HepG2 (cell line): ENCODE measurements at regions not wholly inside any gene's neighbourhood (a gene's known extent, or its start where the extent isn't known, plus 50 kb on each side); places are given as distances from the start of the nearest gene placed in this dataset.

Source experiments
- ATAC-seq: fragments of 200-7000 bp; cut with Tn5 transposase; 3 replicates; pipeline ENCODE4 v1.9.1; 2020; ENCODE audit warnings: mild to moderate bottlenecking, moderate library complexity
- BruUV-seq: library from RNA; stranded (reverse); fragments of 400-500 nt; replicated peaks from 2 replicates; lab custom pipeline; 2021; lab: Mats Ljungman, UMichigan
- CTCF ChIA-PET: fragments of 300-600 bp; formaldehyde crosslinking; extraction: SDS; loops from one replicate; lab custom pipeline; 2021; ENCODE audit warnings: low total read pairs, inconsistent platforms, low intra/inter-chr PET ratio; lab: Yijun Ruan, JAX
- POLR2A ChIA-PET: fragments of 350-600 bp; sonication (Branson Sonifier 250); formaldehyde crosslinking; loops from one replicate; lab custom pipeline; 2020; ENCODE audit warnings: antibody characterized with exemption, inconsistent platforms; lab: Yijun Ruan, JAX
- DNase-seq: peaks from one replicate; pipeline ENCODE4 v3.0.0-alpha.2; 2015; ENCODE audit warnings: low spot score
- FAIRE-seq: peaks from 3 replicates; lab custom pipeline; 2011; peaks lifted over from hg19 to GRCh38; lab: Jason Lieb, UNC
- H2AFZ ChIP-seq: one replicate; pipeline ENCODE4 v1.6.1; 2011; ENCODE audit warnings: low read length, inconsistent platforms
- H3K27ac ChIP-seq: fragments of 300-600 bp; 3 replicates; pipeline ENCODE4 v1.8.0; 2011; ENCODE audit warnings: mixed run types, mild to moderate bottlenecking, mixed read lengths, low read length, inconsistent platforms; ENCODE audit not compliant: insufficient read depth; ENCODE audit errors: extremely low read length
- H3K27me3 ChIP-seq, 2 experiments: fragments of 200-600 bp in 1 of 2; 2 replicates in 1 of 2; 3 replicates in 1 of 2; pipeline versions ENCODE4 v1.6.0 to v1.8.0; 2011; ENCODE audit warnings: low read length in 2 of 2, mild to moderate bottlenecking in 2 of 2, moderate library complexity in 2 of 2, inconsistent platforms in 1 of 2; ENCODE audit not compliant: insufficient read depth in 2 of 2, control insufficient read depth in 1 of 2
- H3K36me3 ChIP-seq, 2 experiments: fragments of 200-600 bp in 1 of 2; replicated peaks in 1 of 2; 2 replicates in 1 of 2; 3 replicates in 1 of 2; pipeline versions ENCODE4 v1.5.1 to v1.8.0; 2011; ENCODE audit warnings: low read length in 2 of 2, inconsistent platforms in 1 of 2; ENCODE audit not compliant: insufficient read depth in 2 of 2, control insufficient read depth in 1 of 2
- H3K4me1 ChIP-seq: 2 replicates; pipeline ENCODE4 v1.5.1; 2012; ENCODE audit warnings: low read length, inconsistent platforms; ENCODE audit not compliant: insufficient read depth
- H3K4me2 ChIP-seq: 2 replicates; pipeline ENCODE4 v1.6.0; 2011; ENCODE audit warnings: low read depth, low read length, inconsistent platforms
- H3K4me3 ChIP-seq, 3 experiments: fragments of 200-600 bp in 1 of 3; sonication (generic), shearing (Covaris generic) in 1 of 3; replicated peaks in 1 of 3; 2 replicates each; pipeline ENCODE4 v1.5.1; 2011 to 2016; ENCODE audit warnings: low read length in 3 of 3, inconsistent platforms in 2 of 3, low read depth in 2 of 3, mild to moderate bottlenecking in 2 of 3, control low read depth in 1 of 3, mixed read lengths in 1 of 3; ENCODE audit not compliant: insufficient read depth in 1 of 3
- H3K79me2 ChIP-seq: one replicate; pipeline ENCODE4 v1.6.1; 2011; ENCODE audit warnings: low read length, inconsistent platforms; ENCODE audit not compliant: insufficient read depth
- H3K9ac ChIP-seq: 2 replicates; pipeline ENCODE4 v1.6.0; 2011; ENCODE audit warnings: mild to moderate bottlenecking, low read depth, low read length, inconsistent platforms; ENCODE audit not compliant: insufficient read depth
- H3K9me3 ChIP-seq: 2 replicates; pipeline ENCODE4 v1.5.1; 2012; ENCODE audit warnings: mild to moderate bottlenecking, low read length
- H4K20me1 ChIP-seq: 2 replicates; pipeline ENCODE4 v1.6.0; 2011; ENCODE audit warnings: inconsistent platforms, mild to moderate bottlenecking, low read length, moderate library complexity; ENCODE audit not compliant: insufficient read depth
- AFF4 ChIP-seq: sonication (generic); formaldehyde crosslinking; IDR thresholded peaks from 2 replicates; pipeline ENCODE4 v1.4.0; 2020; ENCODE audit warnings: missing genetic modification reagents
- AHDC1 ChIP-seq: sonication (generic); formaldehyde crosslinking; IDR thresholded peaks from 2 replicates; pipeline ENCODE4 v1.5.1; 2020; ENCODE audit warnings: mild to moderate bottlenecking, missing genetic modification reagents, borderline replicate concordance
- ARID3A ChIP-seq: IDR thresholded peaks from 2 replicates; pipeline ENCODE4 v1.6.1; 2012; ENCODE audit warnings: low read depth, low read length, improper control_type of control experiment
- DNMT1 ChIP-seq: sonication (generic); formaldehyde crosslinking; IDR thresholded peaks from 2 replicates; pipeline ENCODE4 v1.5.1; 2020; ENCODE audit warnings: mild to moderate bottlenecking, missing genetic modification reagents
- ELK4 ChIP-seq: sonication (generic); formaldehyde crosslinking; IDR thresholded peaks from 2 replicates; pipeline ENCODE4 v1.9.0; 2021; ENCODE audit warnings: missing genetic modification reagents, borderline replicate concordance
- MIER2 ChIP-seq: IDR thresholded peaks from 2 replicates; pipeline ENCODE4 v1.6.1; 2016; ENCODE audit warnings: missing biosample characterization, missing genetic modification reagents
- NPAS2 ChIP-seq: sonication (generic); formaldehyde crosslinking; IDR thresholded peaks from 2 replicates; pipeline ENCODE4 v1.8.0; 2022; ENCODE audit warnings: mild to moderate bottlenecking, missing genetic modification reagents, borderline replicate concordance
- RARG ChIP-seq: sonication (generic); formaldehyde crosslinking; IDR thresholded peaks from 2 replicates; pipeline ENCODE4 v1.4.0; 2020; ENCODE audit warnings: low read depth, mild to moderate bottlenecking, missing genetic modification reagents
- TEAD3 ChIP-seq: optimal IDR thresholded peaks from 2 replicates; pipeline ENCODE3; 2016; ENCODE audit warnings: borderline replicate concordance
- ZNF3 ChIP-seq: IDR thresholded peaks from 2 replicates; pipeline ENCODE4 v1.7.0; 2017; ENCODE audit warnings: inconsistent platforms
- ZNF33A ChIP-seq: sonication (generic); formaldehyde crosslinking; IDR thresholded peaks from 2 replicates; pipeline ENCODE4 v1.5.1; 2020; ENCODE audit warnings: missing genetic modification reagents, mild to moderate bottlenecking, moderate library complexity, borderline replicate concordance
- ZNF605 ChIP-seq: sonication (generic); formaldehyde crosslinking; IDR thresholded peaks from 2 replicates; pipeline ENCODE4 v1.8.0; 2022; ENCODE audit warnings: mild to moderate bottlenecking, missing genetic modification reagents
- ZNF652 ChIP-seq: IDR thresholded peaks from 2 replicates; pipeline ENCODE4 v1.6.1; 2016; ENCODE audit warnings: low read depth, borderline replicate concordance
- ZNF766 ChIP-seq: sonication (generic); formaldehyde crosslinking; IDR thresholded peaks from 2 replicates; pipeline ENCODE4 v1.5.0; 2020; ENCODE audit warnings: missing genetic modification reagents, borderline replicate concordance
- WGBS: methylation state at CpG from one replicate; pipeline ENCODE4 v1.1.6; 2017; ENCODE audit warnings: low lambda C conversion rate; 5-methylcytosine and 5-hydroxymethylcytosine counted together
- in situ Hi-C: cut with HindIII; loops from 2 replicates; pipeline ENCODE4 v1.10.0; 2017; ENCODE audit warnings: low pct_unique_long_range_greater_than_20kb; ENCODE audit not compliant: extremely low pct_ligation_motif_present
- intact Hi-C: fragments of 100-400 bp; cut with micrococcal nuclease; formaldehyde crosslinking; loops from one replicate; pipeline ENCODE4 v1.10.0; 2022; ENCODE audit not compliant: unreplicated experiment

GRCh38 chr3:70615286-70615685 is 302.8 kb upstream of the MDFIC2 start:
- no peaks in the 10 kb centered on the region for H3K36me3 ChIP-seq
- no peak overlapping the region for H3K4me2 ChIP-seq
- intact Hi-C loops (no loop called here), in situ Hi-C loops (no loop called here)
- POLR2A ChIA-PET = no interaction called here
- ATAC-seq (no peak), FAIRE-seq (no peak), DNase-seq (no peak)
- WGBS = 0% methylated on average over 1 of the region's 1 CpG
- H4K20me1 ChIP-seq = no peaks in the 10 kb centered on the region
- CTCF ChIA-PET = no interaction called here
- H3K4me3 ChIP-seq = no peak overlapping the region
- no peaks in the 10 kb centered on the region for H3K27me3 ChIP-seq
- BruUV-seq = no TSS peak
- H2AFZ ChIP-seq = no peak overlapping the region
- H3K27ac ChIP-seq = no peak overlapping the region
- H3K9ac ChIP-seq = no peak overlapping the region
- no peaks in the 10 kb centered on the region for H3K79me2 ChIP-seq
- H3K9me3 ChIP-seq = no peaks in the 10 kb centered on the region
- no peaks in the 10 kb centered on the region for H3K4me1 ChIP-seq
- TF ChIP-seq MIER2 (CRISPR knock-in tag) = no peak
- TF ChIP-seq TEAD3 (CRISPR knock-in tag) = no peak
- no peak for TF ChIP-seq ZNF3 (CRISPR knock-in tag)
- TF ChIP-seq RARG = no peak
- TF ChIP-seq NPAS2 = no peak
- TF ChIP-seq AFF4 (CRISPR knock-in tag) = no peak
- TF ChIP-seq DNMT1 (CRISPR knock-in tag) = no peak
- no peak for TF ChIP-seq ZNF605 (CRISPR knock-in tag)
- no peak for TF ChIP-seq AHDC1 (CRISPR knock-in tag)
- no peak for TF ChIP-seq ZNF652 (CRISPR knock-in tag)
- TF ChIP-seq ELK4 = no peak
- no peak for TF ChIP-seq ZNF766 (CRISPR knock-in tag)
- no peak for TF ChIP-seq ARID3A
- no peak for TF ChIP-seq ZNF33A (CRISPR knock-in tag)
